HG03139 (cell line): ENCODE measurements at regions not wholly inside any gene's neighbourhood (a gene's known extent, or its start where the extent isn't known, plus 50 kb on each side); places are given as distances from the start of the nearest gene placed in this dataset.
"Not testable (repeated sequence)": the region's sequence is repeated elsewhere in the genome, so short reads cannot be mapped to it uniquely, and the experiment has no call there.

Experiments used
- ATAC-seq: cut with Tn5 transposase; IDR thresholded peaks from one replicate; pipeline ENCODE4 v1.9.1; 2021; ENCODE audit not compliant: unreplicated experiment

GRCh38 chr6:44001318-44002066 lies 125.8 kb downstream of the MRPL14 start:
- ATAC-seq = no peak

GRCh38 chr6:44000164-44000842 lies 126.9 kb downstream of the MRPL14 start:
- no peak for ATAC-seq

- no peak for ATAC-seq
Measured at GRCh38 chr6:43999628-44000027, 127.6 kb downstream of the MRPL14 start.

- ATAC-seq = not testable (repeated sequence)
Measured at GRCh38 chr6:43998592-43999243, 128.5 kb downstream of the MRPL14 start.

GRCh38 chr6:43997990-43998585 lies 129.2 kb downstream of the MRPL14 start:
- not testable (repeated sequence) for ATAC-seq

GRCh38 chr6:43997345-43997677 lies 129.9 kb downstream of the MRPL14 start:
- no peak for ATAC-seq

GRCh38 chr6:43996618-43997344 lies 130.5 kb downstream of the MRPL14 start:
- ATAC-seq = no peak

GRCh38 chr6:43995137-43995536 lies 132.1 kb downstream of the MRPL14 start:
- no peak for ATAC-seq

- no peak for ATAC-seq
Measured at GRCh38 chr6:43993881-43994523, 133.2 kb downstream of the MRPL14 start.

GRCh38 chr6:43992783-43993644 lies 134.2 kb downstream of the MRPL14 start:
- no peak for ATAC-seq

GRCh38 chr6:43992126-43992663 lies 135.1 kb downstream of the MRPL14 start:
- ATAC-seq = no peak

GRCh38 chr6:43990627-43991619 lies 136.3 kb downstream of the MRPL14 start:
- ATAC-seq = no peak

- no peak for ATAC-seq
Measured at GRCh38 chr6:43990275-43990626, 137.0 kb downstream of the MRPL14 start.

GRCh38 chr6:43989581-43990146 lies 137.6 kb downstream of the MRPL14 start:
- ATAC-seq = no peak

- ATAC-seq = no peak
Measured at GRCh38 chr6:43988801-43989200, 138.5 kb downstream of the MRPL14 start.

GRCh38 chr6:43987838-43988439 lies 139.3 kb downstream of the MRPL14 start:
- no peak for ATAC-seq

GRCh38 chr6:43986177-43986825 lies 141.0 kb downstream of the MRPL14 start:
- ATAC-seq = no peak
